Tibial nerve (tissue), 4 donors: ENCODE measurements at regions not wholly inside any gene's neighbourhood (a gene's known extent, or its start where the extent isn't known, plus 50 kb on each side); places are given as distances from the start of the nearest gene placed in this dataset.

Experiments
- EP300 ChIP-seq, 2 donors: sonication (generic); formaldehyde crosslinking; IDR thresholded peaks; one replicate each; pipeline ENCODE4 v1.6.1; 2017; ENCODE audit warnings: antibody characterized with exemption in 2 of 2, mild to moderate bottlenecking in 1 of 2
- POLR2A ChIP-seq, 2 donors: fragments of 450-650 bp; IDR thresholded peaks; one replicate each; pipeline ENCODE4 v1.6.1; 2017; ENCODE audit warnings: antibody characterized with exemption in 2 of 2, mild to moderate bottlenecking in 2 of 2, moderate library complexity in 2 of 2
- TF ChIP-seq, protein P1 (sequence below), 5 experiments: fragments of 200-600 bp in 3 of 5; fragments of 450-650 bp in 2 of 5; sonication (generic) in 3 of 5; IDR thresholded peaks; one replicate each; pipeline ENCODE4 v1.5.1; 2016 to 2019; ENCODE audit warnings: antibody characterized with exemption in 5 of 5, mild to moderate bottlenecking in 3 of 5, moderate library complexity in 2 of 5

DNA sequence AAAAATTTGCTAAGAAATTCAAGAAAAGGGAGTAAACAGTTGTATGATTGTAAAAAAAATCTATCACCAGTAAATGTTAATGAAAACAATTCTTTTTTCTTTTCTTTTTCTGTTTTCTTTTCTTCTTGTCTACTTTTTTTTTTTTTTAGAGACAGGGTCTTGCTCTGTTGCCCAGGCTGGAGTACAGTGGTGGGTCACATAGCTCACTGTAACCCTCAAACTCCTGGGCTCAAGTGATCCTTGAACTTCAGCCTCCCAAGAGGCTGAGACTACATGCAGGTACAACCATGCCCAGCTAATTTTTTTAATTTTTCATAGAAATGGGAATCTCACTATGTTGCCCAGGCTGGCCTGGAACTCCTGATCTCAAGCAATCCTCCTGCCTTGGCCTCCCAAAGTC is 57.2 kb upstream of the SIAH1 start:
- no peak for TF ChIP-seq EP300 (IDR thresholded peaks at IDR 0.05)
- TF ChIP-seq, protein P1, sequence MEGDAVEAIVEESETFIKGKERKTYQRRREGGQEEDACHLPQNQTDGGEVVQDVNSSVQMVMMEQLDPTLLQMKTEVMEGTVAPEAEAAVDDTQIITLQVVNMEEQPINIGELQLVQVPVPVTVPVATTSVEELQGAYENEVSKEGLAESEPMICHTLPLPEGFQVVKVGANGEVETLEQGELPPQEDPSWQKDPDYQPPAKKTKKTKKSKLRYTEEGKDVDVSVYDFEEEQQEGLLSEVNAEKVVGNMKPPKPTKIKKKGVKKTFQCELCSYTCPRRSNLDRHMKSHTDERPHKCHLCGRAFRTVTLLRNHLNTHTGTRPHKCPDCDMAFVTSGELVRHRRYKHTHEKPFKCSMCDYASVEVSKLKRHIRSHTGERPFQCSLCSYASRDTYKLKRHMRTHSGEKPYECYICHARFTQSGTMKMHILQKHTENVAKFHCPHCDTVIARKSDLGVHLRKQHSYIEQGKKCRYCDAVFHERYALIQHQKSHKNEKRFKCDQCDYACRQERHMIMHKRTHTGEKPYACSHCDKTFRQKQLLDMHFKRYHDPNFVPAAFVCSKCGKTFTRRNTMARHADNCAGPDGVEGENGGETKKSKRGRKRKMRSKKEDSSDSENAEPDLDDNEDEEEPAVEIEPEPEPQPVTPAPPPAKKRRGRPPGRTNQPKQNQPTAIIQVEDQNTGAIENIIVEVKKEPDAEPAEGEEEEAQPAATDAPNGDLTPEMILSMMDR (IDR thresholded peaks at IDR 0.05): no peak
- TF ChIP-seq POLR2A (IDR thresholded peaks at IDR 0.05): no peak
